KMS-11 (cell line): ENCODE measurements at regions not wholly inside any gene's neighbourhood (a gene's known extent, or its start where the extent isn't known, plus 50 kb on each side); places are given as distances from the start of the nearest gene placed in this dataset.

Experiments used
- H2AFZ ChIP-seq: fragments of 200-600 bp; sonication (generic); 2 replicates; pipeline ENCODE4 v1.6.1; 2016; ENCODE audit warnings: antibody characterized with exemption, mixed run types, low read depth
- H3K27ac ChIP-seq: fragments of 200-600 bp; sonication (generic); 2 replicates; pipeline ENCODE4 v1.6.1; 2016; ENCODE audit warnings: mild to moderate bottlenecking, mixed run types
- H3K27me3 ChIP-seq: fragments of 200-600 bp; sonication (generic); 2 replicates; pipeline ENCODE4 v1.6.1; 2017; ENCODE audit warnings: mild to moderate bottlenecking, low read depth, mixed run types, moderate library complexity; ENCODE audit not compliant: insufficient read depth
- H3K36me3 ChIP-seq: fragments of 200-600 bp; sonication (generic); 2 replicates; pipeline ENCODE4 v1.6.1; 2017; ENCODE audit warnings: mild to moderate bottlenecking, mixed run types; ENCODE audit not compliant: insufficient read depth
- H3K4me1 ChIP-seq: fragments of 200-600 bp; sonication (generic); 2 replicates; pipeline ENCODE4 v1.6.1; 2016; ENCODE audit warnings: mild to moderate bottlenecking, low read depth, mixed run types; ENCODE audit not compliant: poor library complexity, severe bottlenecking
- H3K4me2 ChIP-seq: fragments of 200-600 bp; sonication (generic); 2 replicates; pipeline ENCODE4 v1.7.0; 2016; ENCODE audit warnings: mild to moderate bottlenecking, mixed run types
- H3K4me3 ChIP-seq: fragments of 200-600 bp; sonication (generic); IDR thresholded peaks from 2 replicates; pipeline ENCODE4 v1.6.1; 2017; ENCODE audit warnings: low read depth, low read length, mixed read lengths; ENCODE audit not compliant: insufficient read depth
- H3K79me2 ChIP-seq: fragments of 200-600 bp; sonication (generic); 2 replicates; pipeline ENCODE4 v1.6.1; 2016; ENCODE audit warnings: low read depth, mixed run types; ENCODE audit not compliant: insufficient read depth
- H3K9ac ChIP-seq: fragments of 200-600 bp; sonication (generic); 2 replicates; pipeline ENCODE4 v1.6.1; 2016; ENCODE audit warnings: mild to moderate bottlenecking, mixed run types
- H4K20me1 ChIP-seq: fragments of 200-600 bp; sonication (generic); 2 replicates; pipeline ENCODE4 v1.6.1; 2016; ENCODE audit warnings: mild to moderate bottlenecking, mixed run types; ENCODE audit not compliant: insufficient read depth
- TF ChIP-seq, protein P1 (sequence below): fragments of 200-600 bp; sonication (generic); conservative IDR thresholded peaks from 2 replicates; pipeline ENCODE4 v1.6.1; 2017; ENCODE audit warnings: low read depth, mild to moderate bottlenecking, antibody characterized with exemption, low read length, moderate library complexity, mixed read lengths

DNA sequence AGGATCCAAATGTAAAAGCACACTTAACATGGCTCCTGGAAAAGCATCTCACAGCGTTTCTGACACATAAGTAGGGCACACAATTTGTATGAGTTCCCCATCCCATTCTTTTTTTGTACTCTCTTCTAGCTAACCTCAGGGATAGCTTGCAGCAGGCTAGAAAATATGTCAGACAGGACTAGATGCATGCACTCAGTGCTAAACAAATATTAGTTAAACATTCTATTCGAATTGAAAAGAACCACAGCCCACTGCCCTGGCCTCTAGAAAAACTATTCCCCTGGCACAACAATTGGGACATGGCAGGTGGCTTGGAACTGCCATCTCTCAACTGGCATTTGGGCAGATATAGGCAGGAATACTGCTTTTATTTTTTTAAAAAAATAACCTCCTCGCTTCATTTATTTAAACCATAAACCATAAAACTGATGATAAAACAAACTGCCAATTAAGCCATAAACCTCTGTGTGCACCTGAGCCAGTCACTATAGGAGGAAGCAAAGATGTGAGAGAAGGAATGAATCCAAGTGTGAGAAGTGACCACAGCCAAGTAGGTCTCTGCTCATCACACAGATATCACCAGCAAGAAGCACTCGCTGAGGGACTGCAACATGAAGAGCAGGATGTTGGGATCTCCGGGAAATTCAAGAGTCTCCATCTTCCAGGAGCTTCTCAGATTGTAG lies 394.1 kb downstream of the NEBL start:
- TF ChIP-seq, protein P1, sequence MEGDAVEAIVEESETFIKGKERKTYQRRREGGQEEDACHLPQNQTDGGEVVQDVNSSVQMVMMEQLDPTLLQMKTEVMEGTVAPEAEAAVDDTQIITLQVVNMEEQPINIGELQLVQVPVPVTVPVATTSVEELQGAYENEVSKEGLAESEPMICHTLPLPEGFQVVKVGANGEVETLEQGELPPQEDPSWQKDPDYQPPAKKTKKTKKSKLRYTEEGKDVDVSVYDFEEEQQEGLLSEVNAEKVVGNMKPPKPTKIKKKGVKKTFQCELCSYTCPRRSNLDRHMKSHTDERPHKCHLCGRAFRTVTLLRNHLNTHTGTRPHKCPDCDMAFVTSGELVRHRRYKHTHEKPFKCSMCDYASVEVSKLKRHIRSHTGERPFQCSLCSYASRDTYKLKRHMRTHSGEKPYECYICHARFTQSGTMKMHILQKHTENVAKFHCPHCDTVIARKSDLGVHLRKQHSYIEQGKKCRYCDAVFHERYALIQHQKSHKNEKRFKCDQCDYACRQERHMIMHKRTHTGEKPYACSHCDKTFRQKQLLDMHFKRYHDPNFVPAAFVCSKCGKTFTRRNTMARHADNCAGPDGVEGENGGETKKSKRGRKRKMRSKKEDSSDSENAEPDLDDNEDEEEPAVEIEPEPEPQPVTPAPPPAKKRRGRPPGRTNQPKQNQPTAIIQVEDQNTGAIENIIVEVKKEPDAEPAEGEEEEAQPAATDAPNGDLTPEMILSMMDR = no peak
- H3K36me3 ChIP-seq = no peaks in the 10 kb centered on the region
- H3K27ac ChIP-seq = no peak overlapping the region
- H2AFZ ChIP-seq = no peak overlapping the region
- H3K4me3 ChIP-seq = no peak overlapping the region
- no peaks in the 10 kb centered on the region for H3K4me1 ChIP-seq
- no peaks in the 10 kb centered on the region for H3K79me2 ChIP-seq
- H3K9ac ChIP-seq = no peak overlapping the region
- H3K4me2 ChIP-seq = no peak overlapping the region
- H4K20me1 ChIP-seq = no peaks in the 10 kb centered on the region
- H3K27me3 ChIP-seq = no peaks in the 10 kb centered on the region

DNA sequence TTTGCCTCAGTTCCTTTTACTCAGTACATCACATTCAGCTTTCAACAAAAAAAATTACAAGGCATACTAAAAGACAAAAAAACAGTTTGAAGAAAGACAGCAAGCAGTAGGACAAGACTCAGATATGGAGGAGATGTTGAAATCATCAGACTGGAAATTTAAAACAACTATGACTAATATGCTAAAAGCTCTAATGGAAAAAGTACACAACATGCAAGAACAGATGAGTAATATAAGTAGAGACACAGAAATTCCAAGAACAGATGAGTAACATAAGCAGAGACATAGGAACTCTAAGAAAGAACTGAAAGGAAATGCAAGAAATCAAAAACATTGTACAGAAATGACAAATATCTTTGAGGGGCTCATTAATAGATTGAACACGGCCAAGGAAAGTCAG lies 402.6 kb downstream of the NEBL start:
- Histone ChIP-seq H3K9ac (no peak overlapping the region), H3K27me3 (no peaks in the 10 kb centered on the region), H3K36me3 (no peaks in the 10 kb centered on the region), H3K27ac (no peak overlapping the region), H3K4me1 (no peaks in the 10 kb centered on the region), H3K79me2 (no peaks in the 10 kb centered on the region), H3K4me3 (no peak overlapping the region), H3K4me2 (no peak overlapping the region), H2AFZ (no peak overlapping the region), H4K20me1 (no peaks in the 10 kb centered on the region)
- TF ChIP-seq, protein P1 = no peak

DNA sequence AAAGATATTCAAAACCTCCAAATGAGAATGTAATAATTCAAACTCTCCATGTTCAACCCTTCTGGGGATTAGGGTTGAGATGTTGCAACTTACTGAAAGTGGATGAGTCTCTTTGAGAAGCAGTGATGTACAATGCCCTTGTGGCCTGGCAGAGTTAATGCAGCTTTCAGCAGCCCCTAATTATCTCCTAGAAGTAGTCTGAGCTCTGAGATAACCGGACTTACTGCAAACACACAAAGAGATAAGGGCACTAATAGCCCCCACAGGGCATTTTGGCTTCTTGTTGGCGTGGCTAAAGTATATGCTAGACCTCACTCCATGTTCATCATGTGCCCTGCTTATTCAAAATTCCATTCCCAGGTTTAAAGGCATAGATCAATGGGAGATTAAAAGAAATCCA lies 404.7 kb downstream of the NEBL start:
- no peaks in the 10 kb centered on the region for H3K4me1 ChIP-seq
- TF ChIP-seq, protein P1 = no peak
- no peaks in the 10 kb centered on the region for H3K36me3 ChIP-seq
- H4K20me1 ChIP-seq = no peaks in the 10 kb centered on the region
- H2AFZ ChIP-seq = no peak overlapping the region
- H3K4me2 ChIP-seq = no peak overlapping the region
- no peaks in the 10 kb centered on the region for H3K79me2 ChIP-seq
- H3K27ac ChIP-seq = no peak overlapping the region
- no peaks in the 10 kb centered on the region for H3K27me3 ChIP-seq
- H3K4me3 ChIP-seq = no peak overlapping the region
- no peak overlapping the region for H3K9ac ChIP-seq

DNA sequence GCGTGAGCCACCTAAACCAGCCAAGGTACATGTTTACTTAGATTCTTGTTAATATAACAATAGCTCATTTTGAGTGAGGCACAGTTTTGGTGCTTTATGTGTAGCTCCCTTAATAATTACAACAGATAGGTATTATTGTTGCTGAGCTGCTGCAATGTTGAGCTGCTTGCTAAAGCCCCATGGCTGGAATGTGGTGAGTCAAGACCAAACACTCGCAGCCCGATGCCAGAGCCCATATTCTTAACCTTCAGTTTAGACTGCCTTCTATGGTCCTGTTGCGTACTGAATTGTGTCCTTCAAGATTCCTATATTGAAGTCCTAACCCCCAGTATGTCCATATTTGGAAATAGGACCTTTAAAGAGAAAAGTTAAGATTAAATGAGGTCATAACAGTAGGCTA lies 407.1 kb downstream of the NEBL start:
- Histone ChIP-seq H3K4me3 (no peak overlapping the region), H3K4me2 (no peak overlapping the region), H3K27me3 (no peaks in the 10 kb centered on the region), H3K9ac (no peak overlapping the region), H3K4me1 (no peaks in the 10 kb centered on the region), H3K79me2 (no peaks in the 10 kb centered on the region), H4K20me1 (no peaks in the 10 kb centered on the region), H3K27ac (no peak overlapping the region), H2AFZ (no peak overlapping the region), H3K36me3 (no peaks in the 10 kb centered on the region)
- TF ChIP-seq, protein P1 = no peak
